GM12891 (cell line): ENCODE measurements at regions not wholly inside any gene's neighbourhood (a gene's known extent, or its start where the extent isn't known, plus 50 kb on each side); places are given as distances from the start of the nearest gene placed in this dataset.

ENCODE experiments used
- POLR2A ChIP-seq: IDR thresholded peaks from 2 replicates; pipeline ENCODE4 v1.6.1; 2011; ENCODE audit warnings: low read depth, low read length, control low read depth
- POLR2AphosphoS5 ChIP-seq: IDR thresholded peaks from 2 replicates; pipeline ENCODE4 v1.6.1; 2011; ENCODE audit warnings: low read depth, low read length, control low read depth
- SPI1 ChIP-seq: IDR thresholded peaks from 2 replicates; pipeline ENCODE4 v1.6.1; 2011; ENCODE audit warnings: low read depth, low read length, control low read depth
- TAF1 ChIP-seq: IDR thresholded peaks from 2 replicates; pipeline ENCODE4 v1.6.1; 2011; ENCODE audit warnings: low read depth, low read length, control low read depth

GRCh38 chr13:99119656-99120055 is 81.0 kb upstream of the UBAC2 start:
- no peak for TF ChIP-seq POLR2AphosphoS5
- no peak for TF ChIP-seq TAF1
- no peak for TF ChIP-seq POLR2A
- no peak for TF ChIP-seq SPI1
